ENCODE measurements at regions not wholly inside any gene's neighbourhood (a gene's known extent, or its start where the extent isn't known, plus 50 kb on each side); places are given as distances from the start of the nearest gene placed in this dataset.

GRCh38 chr2:151118269-151118668, 143.4 kb downstream of the RBM43 start:
- no TSS peak for BruUV-seq (replicated peaks)
- H3K79me2 ChIP-seq (ENCODE audit: control insufficient read depth, insufficient read depth, low read length), result no peaks in the 10 kb centered on the region
- no peak for TF ChIP-seq POLR2AphosphoS5 (IDR thresholded peaks at IDR 0.05; ENCODE audit: insufficient read depth, low read depth, low read length)
- TF ChIP-seq MAX (IDR thresholded peaks at IDR 0.05; ENCODE audit: insufficient read depth, insufficient read length), result no peak
- TF ChIP-seq EZH2 (IDR thresholded peaks at IDR 0.05; ENCODE audit: borderline replicate concordance, low read depth, low read length, severe bottlenecking), result no peak
- ChIA-PET CTCF (no interaction called here), POLR2A (no interaction called here)
- H3K27me3 ChIP-seq (ENCODE audit: control insufficient read depth in 2 of 2, insufficient read depth in 2 of 2, low read length in 2 of 2), result peaks cover 0 to 2% of the 10 kb centered on the region in 2 experiments
- no peak overlapping the region for H3K9ac ChIP-seq (replicated peaks; ENCODE audit: extremely low read depth, insufficient read depth, low read length)
- no peaks in the 10 kb centered on the region for H3K9me1 ChIP-seq (replicated peaks; ENCODE audit: control insufficient read depth, extremely low read depth, insufficient read depth, low read length)
- dilution Hi-C loops (cut with MboI; ENCODE audit: extremely low pct_ligation_motif_present, low sequenced_read_pairs) (no loop called here), intact Hi-C loops (cut with micrococcal nuclease) (no loop called here)
- H4K20me1 ChIP-seq (replicated peaks; ENCODE audit: control insufficient read depth, extremely low read depth, insufficient read depth, low read length), result no peaks in the 10 kb centered on the region
- H3K4me2 ChIP-seq (ENCODE audit: insufficient read depth, low read length), result no peak overlapping the region
- H3K4me1 ChIP-seq (ENCODE audit: control insufficient read depth, extremely low read depth, insufficient read depth, low read length), result no peaks in the 10 kb centered on the region
- H3K4me3 ChIP-seq (replicated peaks in 1 of 3; ENCODE audit: insufficient read depth in 1 of 3, low read depth in 1 of 3, low read length in 3 of 3), result no peak overlapping the region
- H3K9me3 ChIP-seq (replicated peaks; ENCODE audit: control insufficient read depth, insufficient read depth, low read length), result no peaks in the 10 kb centered on the region
- H2AFZ ChIP-seq (ENCODE audit: low read depth, low read length), result no peak overlapping the region
- no peak for FAIRE-seq
- H3K36me3 ChIP-seq (ENCODE audit: control insufficient read depth in 2 of 2, extremely low read depth in 1 of 2, insufficient read depth in 2 of 2, low read length in 2 of 2), result no peaks in the 10 kb centered on the region
- no peak overlapping the region for H3K27ac ChIP-seq (ENCODE audit: insufficient read depth, low read depth, low read length)
- DNase-seq (ENCODE audit: low read depth, low spot score), result no peak

GRCh38 chr2:151114874-151115273, 146.8 kb downstream of the RBM43 start:
- H3K9ac ChIP-seq (replicated peaks; ENCODE audit: extremely low read depth, insufficient read depth, low read length), result no peak overlapping the region
- no peak for DNase-seq (ENCODE audit: low read depth, low spot score)
- BruUV-seq (replicated peaks), result no TSS peak
- H3K27me3 ChIP-seq (ENCODE audit: control insufficient read depth in 2 of 2, insufficient read depth in 2 of 2, low read length in 2 of 2), result peaks cover 0 to 2% of the 10 kb centered on the region in 2 experiments
- no peaks in the 10 kb centered on the region for H3K9me1 ChIP-seq (replicated peaks; ENCODE audit: control insufficient read depth, extremely low read depth, insufficient read depth, low read length)
- no peak overlapping the region for H3K4me3 ChIP-seq (replicated peaks in 1 of 3; ENCODE audit: insufficient read depth in 1 of 3, low read depth in 1 of 3, low read length in 3 of 3)
- CTCF ChIA-PET, result no interaction called here
- intact Hi-C loops (cut with micrococcal nuclease), result no loop called here
- dilution Hi-C loops (cut with MboI; ENCODE audit: extremely low pct_ligation_motif_present, low sequenced_read_pairs), result no loop called here
- no peak overlapping the region for H2AFZ ChIP-seq (ENCODE audit: low read depth, low read length)
- POLR2A ChIA-PET, result no interaction called here
- FAIRE-seq, result no peak
- H3K79me2 ChIP-seq (ENCODE audit: control insufficient read depth, insufficient read depth, low read length), result no peaks in the 10 kb centered on the region
- no peak for TF ChIP-seq MYC (IDR thresholded peaks at IDR 0.05; ENCODE audit: low read depth, low read length)
- TF ChIP-seq POLR2A (IDR thresholded peaks at IDR 0.05; ENCODE audit: low read depth, low read length), result no peak
- TF ChIP-seq FOS (IDR thresholded peaks at IDR 0.05; ENCODE audit: borderline replicate concordance, insufficient read depth, low read length), result no peak
- no peak for TF ChIP-seq MAX (IDR thresholded peaks at IDR 0.05; ENCODE audit: insufficient read depth, insufficient read length)
- TF ChIP-seq EZH2 (IDR thresholded peaks at IDR 0.05; ENCODE audit: borderline replicate concordance, low read depth, low read length, severe bottlenecking), result no peak
- TF ChIP-seq JUN (IDR thresholded peaks at IDR 0.05; ENCODE audit: borderline replicate concordance, insufficient read depth, insufficient read length, low read depth), result no peak
- no peak for TF ChIP-seq POLR2AphosphoS5 (IDR thresholded peaks at IDR 0.05; ENCODE audit: insufficient read depth, low read depth, low read length)
- TF ChIP-seq GATA2 (IDR thresholded peaks at IDR 0.05; ENCODE audit: insufficient read depth, insufficient read length, low read depth, low read length), result no peak
- no peak for TF ChIP-seq CTCF (IDR thresholded peaks at IDR 0.05; ENCODE audit: extremely low read depth in 1 of 2, insufficient read depth in 1 of 2, low read depth in 1 of 2, low read length in 2 of 2)
- no peaks in the 10 kb centered on the region for H3K4me1 ChIP-seq (ENCODE audit: control insufficient read depth, extremely low read depth, insufficient read depth, low read length)
- H3K4me2 ChIP-seq (ENCODE audit: insufficient read depth, low read length), result no peak overlapping the region
- no peak overlapping the region for H3K27ac ChIP-seq (ENCODE audit: insufficient read depth, low read depth, low read length)
- no peaks in the 10 kb centered on the region for H3K9me3 ChIP-seq (replicated peaks; ENCODE audit: control insufficient read depth, insufficient read depth, low read length)
- H4K20me1 ChIP-seq (replicated peaks; ENCODE audit: control insufficient read depth, extremely low read depth, insufficient read depth, low read length), result no peaks in the 10 kb centered on the region
- no peaks in the 10 kb centered on the region for H3K36me3 ChIP-seq (ENCODE audit: control insufficient read depth in 2 of 2, extremely low read depth in 1 of 2, insufficient read depth in 2 of 2, low read length in 2 of 2)

All from endothelial cell of umbilical vein (primary cell).